Panc1 (cell line): ENCODE measurements at regions not wholly inside any gene's neighbourhood (a gene's known extent, or its start where the extent isn't known, plus 50 kb on each side); places are given as distances from the start of the nearest gene placed in this dataset.

ENCODE experiments used
- ATAC-seq: fragments of 200-7000 bp; cut with Tn5 transposase; 2 replicates; pipeline ENCODE4 v1.9.1; 2020; ENCODE audit warnings: mild to moderate bottlenecking, moderate library complexity
- BruUV-seq: library from RNA; stranded (reverse); fragments of 400-500 nt; replicated peaks from 2 replicates; lab custom pipeline; 2021; lab: Mats Ljungman, UMichigan
- CTCF ChIA-PET: fragments of 300-600 bp; sonication (Branson Sonifier 250); formaldehyde crosslinking; loops from one replicate; lab custom pipeline; 2022; ENCODE audit warnings: antibody characterized with exemption; lab: Charles Lee
- POLR2A ChIA-PET: fragments of 300-600 bp; sonication (Branson Sonifier 250); formaldehyde crosslinking; loops from one replicate; lab custom pipeline; 2022; ENCODE audit warnings: antibody characterized with exemption; lab: Charles Lee
- DNase-seq: peaks from one replicate; pipeline ENCODE4 v3.0.0-alpha.2; 2010; ENCODE audit warnings: low read depth, low spot score
- H3K27ac ChIP-seq: 2 replicates; pipeline ENCODE4 v1.5.1; 2011; ENCODE audit warnings: mild to moderate bottlenecking, low read length, inconsistent platforms
- H3K27me3 ChIP-seq: fragments of 200-500 bp; sonication (Bioruptor generic); 2 replicates; pipeline ENCODE4 v1.6.0; 2014; ENCODE audit warnings: low read length, inconsistent platforms; ENCODE audit not compliant: control insufficient read depth, insufficient read depth
- H3K36me3 ChIP-seq: fragments of 200-500 bp; sonication (Bioruptor generic); 2 replicates; pipeline ENCODE4 v1.5.1; 2014; ENCODE audit warnings: inconsistent platforms, mild to moderate bottlenecking, low read length, moderate library complexity; ENCODE audit not compliant: control insufficient read depth, insufficient read depth
- H3K4me1 ChIP-seq: 2 replicates; pipeline ENCODE4 v1.5.1; 2011; ENCODE audit warnings: inconsistent platforms, mild to moderate bottlenecking, low read length, moderate library complexity; ENCODE audit not compliant: control insufficient read depth, insufficient read depth
- H3K4me3 ChIP-seq, 2 experiments: 2 replicates each; pipeline ENCODE4 v1.5.1; 2011 to 2012; ENCODE audit warnings: low read depth in 2 of 2, low read length in 2 of 2, mild to moderate bottlenecking in 2 of 2, inconsistent platforms in 1 of 2, moderate library complexity in 1 of 2
- H3K9me3 ChIP-seq: fragments of 200-500 bp; sonication (Bioruptor generic); 2 replicates; pipeline ENCODE4 v1.5.1; 2014; ENCODE audit warnings: low read depth, mild to moderate bottlenecking, inconsistent platforms, low read length, moderate library complexity; ENCODE audit not compliant: control insufficient read depth, insufficient read depth
- CTCF ChIP-seq: fragments of 450-650 bp; IDR thresholded peaks from 2 replicates; pipeline ENCODE4 v1.5.1; 2017; ENCODE audit warnings: mild to moderate bottlenecking
- POLR2AphosphoS5 ChIP-seq: IDR thresholded peaks from 2 replicates; pipeline ENCODE4 v1.6.1; 2012; ENCODE audit warnings: mild to moderate bottlenecking, low read depth, low read length, moderate library complexity
- SIN3A ChIP-seq: IDR thresholded peaks from 2 replicates; pipeline ENCODE4 v1.6.1; 2012; ENCODE audit warnings: low read depth, mild to moderate bottlenecking, low read length, moderate library complexity, borderline replicate concordance; ENCODE audit not compliant: insufficient read depth
- TCF7L2 ChIP-seq: IDR thresholded peaks from 2 replicates; pipeline ENCODE4 v1.6.1; 2011; ENCODE audit warnings: mild to moderate bottlenecking, low read depth, low read length, inconsistent platforms
- in situ Hi-C: cut with HindIII; loops from 2 replicates; pipeline ENCODE4 v1.10.0; 2016; ENCODE audit warnings: low sequenced_read_pairs, low pct_unique_long_range_greater_than_20kb
- intact Hi-C: fragments of 100-400 bp; cut with micrococcal nuclease; formaldehyde crosslinking; loops from one replicate; pipeline ENCODE4 v1.10.0; 2022; ENCODE audit not compliant: unreplicated experiment
- TF ChIP-seq, protein P1 (sequence below), 2 experiments: IDR thresholded peaks; 2 replicates each; pipeline ENCODE4 v1.6.1; 2011 to 2012; ENCODE audit warnings: low read depth in 2 of 2, control low read depth in 1 of 2, low read length in 1 of 2, mild to moderate bottlenecking in 1 of 2, moderate library complexity in 1 of 2; ENCODE audit not compliant: insufficient read depth in 1 of 2

- Histone ChIP-seq H3K4me3 (no peak overlapping the region), H3K27me3 (no peaks in the 10 kb centered on the region), H3K36me3 (no peaks in the 10 kb centered on the region), H3K9me3 (no peaks in the 10 kb centered on the region), H3K4me1 (no peaks in the 10 kb centered on the region), H3K27ac (no peak overlapping the region)
- ChIA-PET POLR2A (no interaction called here), CTCF (no interaction called here)
- TF ChIP-seq SIN3A (no peak), TCF7L2 (no peak), POLR2AphosphoS5 (no peak), CTCF (no peak)
- TF ChIP-seq, protein P1, sequence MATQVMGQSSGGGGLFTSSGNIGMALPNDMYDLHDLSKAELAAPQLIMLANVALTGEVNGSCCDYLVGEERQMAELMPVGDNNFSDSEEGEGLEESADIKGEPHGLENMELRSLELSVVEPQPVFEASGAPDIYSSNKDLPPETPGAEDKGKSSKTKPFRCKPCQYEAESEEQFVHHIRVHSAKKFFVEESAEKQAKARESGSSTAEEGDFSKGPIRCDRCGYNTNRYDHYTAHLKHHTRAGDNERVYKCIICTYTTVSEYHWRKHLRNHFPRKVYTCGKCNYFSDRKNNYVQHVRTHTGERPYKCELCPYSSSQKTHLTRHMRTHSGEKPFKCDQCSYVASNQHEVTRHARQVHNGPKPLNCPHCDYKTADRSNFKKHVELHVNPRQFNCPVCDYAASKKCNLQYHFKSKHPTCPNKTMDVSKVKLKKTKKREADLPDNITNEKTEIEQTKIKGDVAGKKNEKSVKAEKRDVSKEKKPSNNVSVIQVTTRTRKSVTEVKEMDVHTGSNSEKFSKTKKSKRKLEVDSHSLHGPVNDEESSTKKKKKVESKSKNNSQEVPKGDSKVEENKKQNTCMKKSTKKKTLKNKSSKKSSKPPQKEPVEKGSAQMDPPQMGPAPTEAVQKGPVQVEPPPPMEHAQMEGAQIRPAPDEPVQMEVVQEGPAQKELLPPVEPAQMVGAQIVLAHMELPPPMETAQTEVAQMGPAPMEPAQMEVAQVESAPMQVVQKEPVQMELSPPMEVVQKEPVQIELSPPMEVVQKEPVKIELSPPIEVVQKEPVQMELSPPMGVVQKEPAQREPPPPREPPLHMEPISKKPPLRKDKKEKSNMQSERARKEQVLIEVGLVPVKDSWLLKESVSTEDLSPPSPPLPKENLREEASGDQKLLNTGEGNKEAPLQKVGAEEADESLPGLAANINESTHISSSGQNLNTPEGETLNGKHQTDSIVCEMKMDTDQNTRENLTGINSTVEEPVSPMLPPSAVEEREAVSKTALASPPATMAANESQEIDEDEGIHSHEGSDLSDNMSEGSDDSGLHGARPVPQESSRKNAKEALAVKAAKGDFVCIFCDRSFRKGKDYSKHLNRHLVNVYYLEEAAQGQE (IDR thresholded peaks at IDR 0.05; ENCODE audit: insufficient read depth in 1 of 2, low read depth in 2 of 2, low read length in 1 of 2): no peak
- intact Hi-C loops: no loop called here
- no peak for DNase-seq
- no peak for ATAC-seq
- in situ Hi-C loops: no loop called here
- BruUV-seq: no TSS peak
Measured at GRCh38 chr7:13466874-13467547, 522.5 kb downstream of the ETV1 start.

- ChIA-PET CTCF (interaction anchor here (0.6 kb wide), 1 partner anchor 473 kb away, joined by 3 read pairs; no protein-coding TSS in a partner anchor), POLR2A (no interaction called here)
- H3K27ac ChIP-seq: no peak overlapping the region
- H3K9me3 ChIP-seq: no peaks in the 10 kb centered on the region
- no peak for DNase-seq
- H3K27me3 ChIP-seq: no peaks in the 10 kb centered on the region
- BruUV-seq: no TSS peak
- H3K4me1 ChIP-seq: no peaks in the 10 kb centered on the region
- in situ Hi-C loops: no loop called here
- TF ChIP-seq POLR2AphosphoS5 (no peak), CTCF (peak; percentile 27; the same call in 1 of the 2 replicates)
- H3K4me3 ChIP-seq: no peak overlapping the region
- H3K36me3 ChIP-seq: no peaks in the 10 kb centered on the region
- intact Hi-C loops: no loop called here
- ATAC-seq: no peak
Measured at GRCh38 chr7:13476881-13477444, 512.5 kb downstream of the ETV1 start.
